ENCODE measurements at regions not wholly inside any gene's neighbourhood (a gene's known extent, or its start where the extent isn't known, plus 50 kb on each side); places are given as distances from the start of the nearest gene placed in this dataset.

GRCh38 chr6:2547355-2547754, 203.4 kb downstream of the MYLK4 start:
- peak; percentile 78; the same call in 1 of the 2 replicates for TF ChIP-seq MYC (IDR thresholded peaks at IDR 0.05; ENCODE audit: low read depth, low read length)
- no peak for TF ChIP-seq POLR2A (IDR thresholded peaks at IDR 0.05; ENCODE audit: extremely low read depth, insufficient read length)
- peak; percentile 66; the same call in 1 of the 2 replicates for TF ChIP-seq MAX (IDR thresholded peaks at IDR 0.05; ENCODE audit: low read depth, low read length)
- no peak for TF ChIP-seq CTCF (IDR thresholded peaks at IDR 0.05; ENCODE audit: low read depth, low read length)
- DNase-seq (ENCODE audit: low read depth), result peak; percentile 97
- peak overlapping the region; percentile 27 for H3K4me3 ChIP-seq (ENCODE audit: low read depth, low read length)

- DNase-seq (ENCODE audit: low read depth), result no peak
- H3K4me3 ChIP-seq (ENCODE audit: low read depth, low read length), result peak overlapping the region; percentile 27
Measured at GRCh38 chr6:2546901-2547300, 203.8 kb downstream of the MYLK4 start.

GRCh38 chr6:2545383-2546038, 205.2 kb downstream of the MYLK4 start:
- no peak for TF ChIP-seq MYC (IDR thresholded peaks at IDR 0.05; ENCODE audit: low read depth, low read length)
- no peak for TF ChIP-seq MAX (IDR thresholded peaks at IDR 0.05; ENCODE audit: low read depth, low read length)
- no peak for TF ChIP-seq CTCF (IDR thresholded peaks at IDR 0.05; ENCODE audit: low read depth, low read length)
- no peak for TF ChIP-seq POLR2A (IDR thresholded peaks at IDR 0.05; ENCODE audit: extremely low read depth, insufficient read length)
- no peak for DNase-seq (ENCODE audit: low read depth)
- H3K4me3 ChIP-seq (ENCODE audit: low read depth, low read length), result no peak overlapping the region

More at GRCh38 chr6:2546901-2547300, 203.8 kb downstream of the MYLK4 start:
- no peak for TF ChIP-seq MAX (IDR thresholded peaks at IDR 0.05; ENCODE audit: low read depth, low read length)
- TF ChIP-seq POLR2A (IDR thresholded peaks at IDR 0.05; ENCODE audit: extremely low read depth, insufficient read length), result no peak
- TF ChIP-seq CTCF (IDR thresholded peaks at IDR 0.05; ENCODE audit: low read depth, low read length), result no peak
- TF ChIP-seq MYC (IDR thresholded peaks at IDR 0.05; ENCODE audit: low read depth, low read length), result no peak

- no peak overlapping the region for H3K4me3 ChIP-seq (ENCODE audit: low read depth, low read length)
- TF ChIP-seq MYC (IDR thresholded peaks at IDR 0.05; ENCODE audit: low read depth, low read length) (no peak), CTCF (IDR thresholded peaks at IDR 0.05; ENCODE audit: low read depth, low read length) (no peak), MAX (IDR thresholded peaks at IDR 0.05; ENCODE audit: low read depth, low read length) (no peak), POLR2A (IDR thresholded peaks at IDR 0.05; ENCODE audit: extremely low read depth, insufficient read length) (no peak)
- peak; percentile 51 for DNase-seq (ENCODE audit: low read depth)
Measured at GRCh38 chr6:2543321-2543720, 207.4 kb downstream of the MYLK4 start.

GRCh38 chr6:2542858-2543218, 207.9 kb downstream of the MYLK4 start:
- H3K4me3 ChIP-seq (ENCODE audit: low read depth, low read length), result no peak overlapping the region
- TF ChIP-seq MYC (IDR thresholded peaks at IDR 0.05; ENCODE audit: low read depth, low read length) (peak; percentile 82), CTCF (IDR thresholded peaks at IDR 0.05; ENCODE audit: low read depth, low read length) (no peak), MAX (IDR thresholded peaks at IDR 0.05; ENCODE audit: low read depth, low read length) (no peak)
- peak; percentile 99 for DNase-seq (ENCODE audit: low read depth)

Data from NB4 (cell line).